Thyroid gland (tissue), 4 donors: ENCODE measurements at regions not wholly inside any gene's neighbourhood (a gene's known extent, or its start where the extent isn't known, plus 50 kb on each side); places are given as distances from the start of the nearest gene placed in this dataset.

Source experiments
- DNase-seq, 2 donors: peaks; one replicate each; pipeline ENCODE4 v3.0.0-alpha.2; 2019
- H3K27ac ChIP-seq, 3 donors: fragments of 200-600 bp; sonication (generic); 1 replicate in 2 of 3; 2 replicates in 1 of 3; pipeline ENCODE4 v1.5.1; 2016 to 2019; ENCODE audit warnings: mild to moderate bottlenecking in 1 of 3, moderate library complexity in 1 of 3
- H3K27me3 ChIP-seq: fragments of 200-600 bp; sonication (generic); one replicate; pipeline ENCODE4 v1.5.1; 2019
- H3K36me3 ChIP-seq, 2 donors: fragments of 200-600 bp; sonication (generic); one replicate each; pipeline ENCODE4 v1.5.1; 2016 to 2019
- H3K4me1 ChIP-seq, 2 donors: fragments of 200-600 bp; sonication (generic); one replicate each; pipeline ENCODE4 v1.5.1; 2017 to 2019
- H3K4me3 ChIP-seq, 3 donors: fragments of 200-600 bp; sonication (generic); replicated peaks in 1 of 3; 1 replicate in 2 of 3; 2 replicates in 1 of 3; pipeline ENCODE4 v1.5.1; 2016; ENCODE audit warnings: mild to moderate bottlenecking in 1 of 3
- H3K9me3 ChIP-seq: fragments of 200-600 bp; sonication (generic); one replicate; pipeline ENCODE4 v1.5.1; 2017
- POLR2A ChIP-seq, 2 donors: fragments of 450-650 bp; IDR thresholded peaks; one replicate each; pipeline ENCODE4 v1.6.1; 2017; ENCODE audit warnings: antibody characterized with exemption in 2 of 2, mild to moderate bottlenecking in 2 of 2, moderate library complexity in 1 of 2
- WGBS, 2 donors: methylation state at CpG; one replicate each; pipeline ENCODE4 v1.1.5; 2017; 5-methylcytosine and 5-hydroxymethylcytosine counted together
- intact Hi-C: fragments of 100-400 bp; cut with DNase I; formaldehyde crosslinking; loops from one replicate; pipeline ENCODE4 v1.15.1; 2023
- TF ChIP-seq, protein P1 (sequence below), 6 experiments: fragments of 200-600 bp in 3 of 6; fragments of 450-650 bp in 3 of 6; sonication (generic) in 3 of 6; IDR thresholded peaks; one replicate each; pipeline ENCODE4 v1.5.1; 2016 to 2019; ENCODE audit warnings: antibody characterized with exemption in 6 of 6, mild to moderate bottlenecking in 2 of 6, inconsistent platforms in 1 of 6, moderate library complexity in 1 of 6

DNA sequence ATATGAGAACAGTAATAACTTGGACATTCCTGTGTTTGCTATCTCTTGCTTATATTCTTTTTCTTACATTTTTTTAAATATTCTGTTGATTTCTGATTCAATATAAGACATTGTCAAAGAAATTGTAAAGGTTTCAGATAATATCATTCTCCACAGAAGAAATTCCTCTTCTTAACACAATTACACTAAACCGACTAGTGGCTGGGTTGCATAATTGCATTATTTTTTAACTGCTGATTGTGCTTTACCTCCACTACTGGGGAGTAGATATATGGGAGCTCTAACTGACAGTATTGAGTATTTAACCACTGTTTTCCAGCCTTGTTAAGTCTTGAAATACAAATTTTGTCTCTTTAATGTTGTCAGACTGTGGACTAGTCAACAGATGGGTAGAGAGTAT lies 723.8 kb upstream of the EDIL3 start:
- 41 to 47% methylated on average over 1 of the region's 1 CpG for WGBS, 2 donors
- Histone ChIP-seq H3K4me1 (no peaks in the 10 kb centered on the region), H3K4me3 (no peak overlapping the region)

DNA sequence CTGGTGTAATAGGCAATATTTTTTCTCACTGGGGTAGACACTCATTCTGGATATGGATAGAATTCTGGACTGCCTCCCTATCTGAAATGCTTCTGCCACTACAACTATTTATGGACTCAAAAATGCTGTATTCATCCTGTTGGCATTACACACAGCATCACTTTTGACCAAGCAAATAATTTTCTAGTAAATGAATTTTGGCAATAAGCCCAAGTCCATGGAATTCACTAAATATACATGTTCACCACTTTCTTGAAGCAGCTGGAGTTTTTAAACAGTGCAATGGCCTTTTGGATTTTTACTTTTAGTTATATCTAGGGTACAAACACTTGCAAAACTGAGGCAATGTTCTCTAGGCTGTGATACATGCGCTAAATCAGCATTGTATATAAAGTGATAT lies 724.9 kb upstream of the EDIL3 start:
- no peaks in the 10 kb centered on the region for H3K4me1 ChIP-seq
- H3K27ac ChIP-seq = no peak overlapping the region
- H3K27me3 ChIP-seq = no peaks in the 10 kb centered on the region
- H3K4me3 ChIP-seq = no peak overlapping the region
- 96 to 98% methylated on average over 1 of the region's 1 CpG for WGBS, 2 donors
- no peaks in the 10 kb centered on the region for H3K36me3 ChIP-seq
- H3K9me3 ChIP-seq = no peaks in the 10 kb centered on the region
- intact Hi-C loops = no loop called here
- TF ChIP-seq, protein P1, sequence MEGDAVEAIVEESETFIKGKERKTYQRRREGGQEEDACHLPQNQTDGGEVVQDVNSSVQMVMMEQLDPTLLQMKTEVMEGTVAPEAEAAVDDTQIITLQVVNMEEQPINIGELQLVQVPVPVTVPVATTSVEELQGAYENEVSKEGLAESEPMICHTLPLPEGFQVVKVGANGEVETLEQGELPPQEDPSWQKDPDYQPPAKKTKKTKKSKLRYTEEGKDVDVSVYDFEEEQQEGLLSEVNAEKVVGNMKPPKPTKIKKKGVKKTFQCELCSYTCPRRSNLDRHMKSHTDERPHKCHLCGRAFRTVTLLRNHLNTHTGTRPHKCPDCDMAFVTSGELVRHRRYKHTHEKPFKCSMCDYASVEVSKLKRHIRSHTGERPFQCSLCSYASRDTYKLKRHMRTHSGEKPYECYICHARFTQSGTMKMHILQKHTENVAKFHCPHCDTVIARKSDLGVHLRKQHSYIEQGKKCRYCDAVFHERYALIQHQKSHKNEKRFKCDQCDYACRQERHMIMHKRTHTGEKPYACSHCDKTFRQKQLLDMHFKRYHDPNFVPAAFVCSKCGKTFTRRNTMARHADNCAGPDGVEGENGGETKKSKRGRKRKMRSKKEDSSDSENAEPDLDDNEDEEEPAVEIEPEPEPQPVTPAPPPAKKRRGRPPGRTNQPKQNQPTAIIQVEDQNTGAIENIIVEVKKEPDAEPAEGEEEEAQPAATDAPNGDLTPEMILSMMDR (IDR thresholded peaks at IDR 0.05) = no peak
- no peak for TF ChIP-seq POLR2A (IDR thresholded peaks at IDR 0.05)
- no peak for DNase-seq

More for the DNA sequence above, 723.8 kb upstream of the EDIL3 start:
- DNase-seq = no peak
- H3K9me3 ChIP-seq = no peaks in the 10 kb centered on the region
- H3K27me3 ChIP-seq = no peaks in the 10 kb centered on the region
- intact Hi-C loops = no loop called here
- no peak overlapping the region for H3K27ac ChIP-seq
- TF ChIP-seq, protein P1 (IDR thresholded peaks at IDR 0.05) = no peak
- TF ChIP-seq POLR2A (IDR thresholded peaks at IDR 0.05) = no peak
- no peaks in the 10 kb centered on the region for H3K36me3 ChIP-seq

DNA sequence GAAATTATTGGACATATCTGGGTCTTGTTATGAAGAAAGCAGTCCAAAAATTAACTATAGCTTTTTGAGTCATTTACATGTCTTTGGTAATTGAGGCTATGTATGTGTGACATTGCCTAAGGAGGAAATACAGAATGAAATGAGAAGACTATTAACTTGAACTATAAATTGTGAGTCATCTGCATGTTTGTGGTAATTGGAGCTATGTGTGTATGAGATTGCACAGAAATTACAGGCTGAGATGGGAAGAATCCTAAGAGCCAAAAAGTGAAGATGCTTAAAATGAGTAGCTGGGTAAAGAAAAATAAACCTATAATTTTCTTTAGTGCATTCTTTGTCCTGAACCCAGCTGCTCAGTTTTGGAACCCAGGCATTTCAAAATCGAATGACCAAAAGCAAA lies 747.6 kb upstream of the EDIL3 start:
- H3K36me3 ChIP-seq = no peaks in the 10 kb centered on the region
- intact Hi-C loops = no loop called here
- WGBS, 2 donors = 73 to 91% methylated on average over 1 of the region's 1 CpG
- DNase-seq = no peak
- no peaks in the 10 kb centered on the region for H3K4me1 ChIP-seq
- H3K27ac ChIP-seq = no peak overlapping the region
- H3K4me3 ChIP-seq = no peak overlapping the region
- H3K9me3 ChIP-seq = no peaks in the 10 kb centered on the region
- H3K27me3 ChIP-seq = no peaks in the 10 kb centered on the region
- TF ChIP-seq POLR2A (IDR thresholded peaks at IDR 0.05) = no peak
- TF ChIP-seq, protein P1 (IDR thresholded peaks at IDR 0.05) = no peak

- Histone ChIP-seq H3K36me3 (no peaks in the 10 kb centered on the region), H3K27ac (no peak overlapping the region), H3K9me3 (no peaks in the 10 kb centered on the region), H3K27me3 (no peaks in the 10 kb centered on the region), H3K4me3 (no peak overlapping the region), H3K4me1 (no peaks in the 10 kb centered on the region)
- no peak for DNase-seq
- intact Hi-C loops = no loop called here
- TF ChIP-seq, protein P1 (IDR thresholded peaks at IDR 0.05) = no peak
- no peak for TF ChIP-seq POLR2A (IDR thresholded peaks at IDR 0.05)
Measured at GRCh38 chr5:85140471-85140870, 755.8 kb upstream of the EDIL3 start.

GRCh38 chr5:85143138-85143537 lies 758.5 kb upstream of the EDIL3 start:
- H3K27me3 ChIP-seq = no peaks in the 10 kb centered on the region
- 31 to 48% methylated on average over 3 of the region's 3 CpGs for WGBS, 2 donors
- no peak overlapping the region for H3K4me3 ChIP-seq
- DNase-seq = no peak
- no peaks in the 10 kb centered on the region for H3K9me3 ChIP-seq
- no peaks in the 10 kb centered on the region for H3K36me3 ChIP-seq
- no peak overlapping the region for H3K27ac ChIP-seq
- no peaks in the 10 kb centered on the region for H3K4me1 ChIP-seq
- TF ChIP-seq, protein P1 (IDR thresholded peaks at IDR 0.05) = no peak
- intact Hi-C loops = no loop called here
